Upper lobe of left lung (tissue), 4 donors: ENCODE measurements at regions not wholly inside any gene's neighbourhood (a gene's known extent, or its start where the extent isn't known, plus 50 kb on each side); places are given as distances from the start of the nearest gene placed in this dataset.

ENCODE experiments used
- EP300 ChIP-seq, 4 donors: sonication (generic); formaldehyde crosslinking; IDR thresholded peaks; one replicate each; pipeline ENCODE4 v1.5.1; 2017; ENCODE audit warnings: antibody characterized with exemption in 4 of 4, control low read depth in 2 of 4
- POLR2AphosphoS5 ChIP-seq, 2 donors: sonication (generic); formaldehyde crosslinking; IDR thresholded peaks; one replicate each; pipeline ENCODE4 v1.5.1; 2017; ENCODE audit warnings: antibody characterized with exemption in 2 of 2
- TF ChIP-seq, protein P1 (sequence below), 6 experiments: fragments of 450-650 bp in 4 of 6; fragments of 200-600 bp in 2 of 6; sonication (generic) in 2 of 6; IDR thresholded peaks; one replicate each; pipeline ENCODE4 v1.5.1; 2016 to 2019; ENCODE audit warnings: antibody characterized with exemption in 6 of 6

DNA sequence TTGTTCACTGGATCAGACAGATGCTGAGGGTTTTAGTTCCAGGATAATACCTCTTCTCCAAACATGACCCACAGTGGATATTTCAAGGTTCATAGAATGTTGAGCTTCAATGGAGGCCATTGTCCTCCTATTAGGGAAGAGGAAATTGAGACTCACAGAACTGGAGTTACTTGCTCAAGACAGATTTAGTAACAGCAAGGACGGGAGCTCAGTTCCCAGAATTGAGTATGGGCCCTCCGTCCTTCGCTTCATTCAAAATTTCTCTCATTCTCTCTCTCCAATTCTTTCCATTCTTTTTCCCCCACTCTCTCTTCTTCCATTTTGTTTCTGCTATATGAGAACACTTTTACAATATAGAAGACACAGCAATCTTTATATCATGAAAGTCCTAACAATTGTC lies 94.0 kb downstream of the DNAJB9 start:
- TF ChIP-seq POLR2AphosphoS5 (IDR thresholded peaks at IDR 0.05): no peak
- TF ChIP-seq, protein P1, sequence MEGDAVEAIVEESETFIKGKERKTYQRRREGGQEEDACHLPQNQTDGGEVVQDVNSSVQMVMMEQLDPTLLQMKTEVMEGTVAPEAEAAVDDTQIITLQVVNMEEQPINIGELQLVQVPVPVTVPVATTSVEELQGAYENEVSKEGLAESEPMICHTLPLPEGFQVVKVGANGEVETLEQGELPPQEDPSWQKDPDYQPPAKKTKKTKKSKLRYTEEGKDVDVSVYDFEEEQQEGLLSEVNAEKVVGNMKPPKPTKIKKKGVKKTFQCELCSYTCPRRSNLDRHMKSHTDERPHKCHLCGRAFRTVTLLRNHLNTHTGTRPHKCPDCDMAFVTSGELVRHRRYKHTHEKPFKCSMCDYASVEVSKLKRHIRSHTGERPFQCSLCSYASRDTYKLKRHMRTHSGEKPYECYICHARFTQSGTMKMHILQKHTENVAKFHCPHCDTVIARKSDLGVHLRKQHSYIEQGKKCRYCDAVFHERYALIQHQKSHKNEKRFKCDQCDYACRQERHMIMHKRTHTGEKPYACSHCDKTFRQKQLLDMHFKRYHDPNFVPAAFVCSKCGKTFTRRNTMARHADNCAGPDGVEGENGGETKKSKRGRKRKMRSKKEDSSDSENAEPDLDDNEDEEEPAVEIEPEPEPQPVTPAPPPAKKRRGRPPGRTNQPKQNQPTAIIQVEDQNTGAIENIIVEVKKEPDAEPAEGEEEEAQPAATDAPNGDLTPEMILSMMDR (IDR thresholded peaks at IDR 0.05): no peak
- TF ChIP-seq EP300 (IDR thresholded peaks at IDR 0.05): no peak
